ENCODE measurements at regions not wholly inside any gene's neighbourhood (a gene's known extent, or its start where the extent isn't known, plus 50 kb on each side); places are given as distances from the start of the nearest gene placed in this dataset.
A peak's percentile ranks its signal among the peaks of the same experiment; 100 is the strongest.

- TF ChIP-seq CTCF (IDR thresholded peaks at IDR 0.05; ENCODE audit: insufficient read depth, low read length) (no peak), SPI1 (IDR thresholded peaks at IDR 0.05; ENCODE audit: borderline replicate concordance, low read depth) (peak; percentile 23; the same call in 1 of the 2 replicates)
Measured at GRCh38 chr7:142352543-142352942, 94.7 kb upstream of the PRSS58 start.
